Epidermal melanocyte (primary cell): ENCODE measurements at regions not wholly inside any gene's neighbourhood (a gene's known extent, or its start where the extent isn't known, plus 50 kb on each side); places are given as distances from the start of the nearest gene placed in this dataset.

Experiments
- DNase-seq: peaks from one replicate; pipeline ENCODE4 v3.0.0; 2011; ENCODE audit warnings: low spot score; ENCODE audit not compliant: insufficient read length

DNA sequence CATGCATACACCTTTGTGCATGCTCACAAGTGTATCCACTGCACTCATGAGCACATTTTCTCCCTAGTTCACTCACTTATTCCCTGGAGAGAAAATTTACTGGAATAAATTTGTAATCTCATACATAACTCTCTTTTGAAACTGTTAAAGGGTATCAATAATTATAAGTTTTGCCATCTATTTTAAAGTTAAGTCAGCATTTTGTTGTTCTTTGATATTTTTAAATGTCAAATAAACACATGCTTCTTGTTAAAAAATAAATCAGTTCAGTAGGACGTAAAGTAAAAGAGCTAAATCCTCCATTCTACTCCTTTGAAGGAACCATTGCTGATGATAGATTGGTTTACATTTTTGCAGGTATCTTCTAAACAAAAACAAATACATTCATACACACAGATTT is 522.1 kb downstream of the NR4A2 start:
- no peak for DNase-seq

DNA sequence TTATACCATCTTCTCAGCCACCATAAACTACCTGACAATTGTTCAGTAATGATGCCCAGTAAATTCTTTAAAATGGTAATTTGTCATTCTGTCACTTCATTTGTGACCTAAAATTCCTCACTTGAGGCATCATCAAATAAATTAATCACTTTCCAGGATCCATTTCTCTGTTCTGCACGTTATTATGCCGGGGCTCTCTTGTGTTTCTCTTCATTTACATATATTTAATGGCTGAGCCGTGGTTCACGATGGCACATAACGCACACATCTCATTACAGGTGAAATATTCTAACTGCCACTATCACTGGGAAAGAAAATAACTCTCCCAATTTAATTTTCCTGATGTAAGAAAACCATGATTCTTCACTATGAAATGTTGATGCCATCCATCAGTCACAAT is 529.6 kb downstream of the NR4A2 start:
- no peak for DNase-seq

DNA sequence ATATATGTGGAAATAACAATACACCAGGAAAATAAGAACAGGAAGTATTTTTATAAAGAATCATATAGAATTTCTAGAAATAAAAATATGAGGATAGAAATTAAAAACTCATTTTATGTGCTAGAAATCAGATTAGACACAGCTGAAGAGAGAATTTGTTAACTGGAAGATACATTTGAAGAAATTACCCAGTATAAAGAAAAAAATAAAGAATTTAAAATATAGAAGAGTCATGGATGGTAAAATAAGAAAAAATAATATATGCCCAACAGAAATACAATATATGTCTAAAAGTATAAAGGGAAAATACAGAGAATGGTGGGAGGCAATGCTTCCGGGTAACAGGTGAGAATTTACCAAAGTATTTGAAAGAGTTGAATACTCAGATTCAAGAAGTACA is 539.9 kb downstream of the NR4A2 start:
- DNase-seq = no peak

DNA sequence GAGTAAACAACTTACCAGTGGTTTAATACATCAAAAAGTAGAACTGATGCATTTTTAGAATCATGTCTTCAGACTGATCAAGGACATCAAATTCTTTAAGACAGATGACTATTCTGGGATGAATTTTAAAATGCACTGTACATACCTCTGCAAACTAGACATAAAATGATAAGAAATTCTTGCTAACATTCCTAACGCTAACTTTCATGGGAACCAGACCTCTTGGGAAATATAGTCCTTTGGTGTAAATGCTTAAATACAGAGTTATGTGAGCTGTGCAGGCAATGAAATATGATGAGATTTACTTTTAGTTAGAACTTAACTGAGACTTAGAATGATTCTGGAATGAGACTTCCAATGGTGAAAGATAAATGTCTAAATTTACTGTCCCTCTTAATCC is 562.0 kb downstream of the NR4A2 start:
- no peak for DNase-seq

DNA sequence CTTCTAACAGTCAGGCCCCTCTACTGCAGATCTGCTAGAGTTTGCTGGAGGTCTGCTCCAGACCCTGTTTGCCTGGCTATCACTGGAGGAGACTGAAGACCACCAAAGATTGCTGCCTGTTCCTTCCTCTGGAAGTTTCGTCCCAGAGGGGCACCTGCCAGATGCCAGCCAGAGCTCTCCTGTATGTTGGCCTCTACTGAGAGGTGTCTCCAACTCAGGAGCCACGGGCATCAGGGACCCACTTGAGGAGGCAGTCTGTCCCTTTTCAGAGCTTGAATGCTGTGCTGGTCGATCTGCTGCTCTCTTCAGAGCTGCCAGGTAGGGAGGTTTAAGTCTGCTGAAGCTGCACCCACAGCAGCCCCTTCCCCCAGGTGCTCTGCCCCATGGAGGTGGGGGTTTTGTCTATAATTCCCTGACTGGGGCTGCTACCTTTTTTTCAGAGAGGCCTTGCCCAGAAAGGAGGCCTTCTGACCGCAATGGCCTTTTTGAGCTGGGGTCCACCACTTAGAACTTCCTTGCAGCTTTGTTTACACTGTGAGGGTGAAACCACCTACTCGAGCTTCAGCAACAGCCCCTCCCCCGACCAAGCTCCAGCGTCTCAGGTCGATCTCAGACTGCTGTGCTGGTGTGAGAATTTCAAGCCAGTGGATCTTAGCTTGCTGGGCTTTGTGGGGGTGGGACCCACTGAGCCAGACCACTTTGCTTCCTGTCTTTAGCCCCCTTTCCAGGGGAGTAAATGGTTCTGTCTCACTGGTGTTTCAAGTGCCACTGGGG is 566.0 kb downstream of the NR4A2 start:
- no peak for DNase-seq

DNA sequence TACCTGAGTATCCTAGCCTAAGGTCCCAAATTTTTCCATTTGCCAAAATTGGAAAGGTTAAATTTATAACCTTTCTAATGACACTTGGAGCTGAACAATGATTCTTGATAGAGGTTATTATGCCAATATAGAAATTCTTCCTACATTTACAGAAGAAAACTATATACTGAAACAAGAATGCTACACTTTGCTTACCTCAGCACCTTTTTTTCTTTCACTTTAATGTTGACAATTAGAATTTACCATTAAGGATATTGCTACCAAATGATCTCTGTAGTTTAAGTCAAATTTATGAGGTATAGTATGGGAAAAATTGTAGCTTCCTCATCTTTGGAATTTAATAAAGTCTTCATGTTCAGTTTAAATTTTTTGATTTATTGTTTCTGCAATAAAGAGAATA is 577.0 kb downstream of the NR4A2 start:
- DNase-seq = no peak

DNA sequence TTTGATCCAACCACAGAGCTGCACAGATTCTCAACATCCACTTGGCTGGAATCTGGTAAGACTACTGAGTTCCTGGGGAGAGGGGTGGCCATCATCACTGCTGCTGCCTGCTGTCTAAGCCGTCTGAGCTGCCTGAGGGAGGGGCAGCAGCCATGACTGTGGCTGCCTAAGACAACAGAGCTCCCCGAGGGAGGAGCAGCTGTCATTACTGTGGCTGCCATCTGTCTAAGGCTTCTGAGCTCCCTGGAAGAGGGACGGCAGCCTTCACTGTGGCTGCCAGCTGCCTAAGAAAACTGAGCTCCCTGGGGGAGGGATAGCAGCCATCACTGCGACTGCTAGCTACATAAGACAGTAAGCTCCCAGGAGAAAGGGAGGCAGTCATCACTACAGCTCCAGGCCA is 584.4 kb downstream of the NR4A2 start:
- DNase-seq = no peak

DNA sequence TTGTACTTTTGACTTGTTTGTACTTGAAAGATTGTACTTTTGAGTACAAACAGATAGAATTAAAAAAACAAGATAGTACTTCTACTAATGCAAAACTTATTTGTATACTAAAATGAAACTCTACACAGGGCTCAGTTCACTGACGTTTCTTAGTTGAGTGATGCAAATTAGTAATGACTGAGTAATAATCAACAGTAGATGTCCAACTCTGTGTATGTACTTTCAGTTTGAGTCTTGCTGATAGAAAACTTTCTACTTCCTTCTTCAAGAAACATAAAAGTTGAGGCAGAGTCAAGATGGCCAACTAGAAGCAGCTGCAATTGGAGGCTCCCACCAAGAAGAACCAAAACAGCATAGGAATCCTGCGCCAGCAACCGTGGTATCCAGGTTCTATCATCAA is 585.0 kb downstream of the NR4A2 start:
- no peak for DNase-seq

DNA sequence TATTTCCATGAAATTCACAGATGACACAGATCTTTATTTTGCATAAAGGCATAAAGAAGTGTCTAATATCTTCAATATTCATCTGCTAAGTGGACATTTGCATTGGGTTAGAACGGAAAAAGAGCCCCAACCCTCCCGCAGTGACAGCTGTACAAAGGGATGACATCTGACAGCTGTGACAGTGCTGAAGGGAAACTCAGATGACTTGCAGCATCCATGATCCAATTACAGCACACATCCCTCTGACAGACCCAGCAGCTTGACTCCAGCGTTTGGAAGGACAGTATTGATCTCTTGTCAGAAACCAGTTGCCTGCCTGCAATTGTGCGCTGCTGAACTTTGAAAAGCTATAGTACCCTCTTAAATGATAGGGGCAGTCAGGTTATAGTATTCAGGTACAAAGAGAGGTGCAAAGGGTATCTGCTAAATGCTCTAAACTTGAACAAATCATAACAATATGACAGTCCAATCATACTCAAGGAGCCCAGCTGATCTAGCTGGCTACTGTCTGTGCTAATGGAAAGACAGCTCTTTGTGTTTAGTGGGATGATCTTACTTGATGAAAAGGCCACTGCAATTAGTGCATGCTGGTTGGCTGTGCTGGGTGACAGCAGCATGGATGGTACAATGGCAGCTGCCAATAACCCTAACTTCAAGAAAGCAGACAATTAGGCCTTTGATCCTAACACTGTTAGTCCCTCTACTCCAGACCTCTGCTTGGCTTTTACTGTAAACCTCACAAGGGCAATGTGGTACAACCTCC is 599.2 kb downstream of the NR4A2 start:
- DNase-seq = no peak

DNA sequence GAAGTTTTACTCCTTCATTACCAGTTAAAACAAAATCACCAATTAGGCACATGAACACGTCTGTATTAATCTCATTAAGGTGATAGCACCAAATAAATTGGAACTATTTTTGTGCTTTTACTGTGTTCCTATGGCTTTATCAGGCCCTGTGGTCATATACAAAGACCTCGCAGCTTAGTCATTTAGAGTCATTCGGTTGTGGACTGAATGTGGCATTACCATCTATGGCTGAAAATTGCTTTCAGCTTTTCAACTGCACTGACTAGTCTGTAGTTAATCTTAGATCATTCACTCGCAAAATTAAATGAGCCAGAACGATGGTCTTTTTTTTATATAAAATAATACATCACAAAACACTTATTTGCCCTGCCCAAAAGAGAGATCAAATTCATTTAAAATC is 601.7 kb downstream of the NR4A2 start:
- DNase-seq = no peak

DNA sequence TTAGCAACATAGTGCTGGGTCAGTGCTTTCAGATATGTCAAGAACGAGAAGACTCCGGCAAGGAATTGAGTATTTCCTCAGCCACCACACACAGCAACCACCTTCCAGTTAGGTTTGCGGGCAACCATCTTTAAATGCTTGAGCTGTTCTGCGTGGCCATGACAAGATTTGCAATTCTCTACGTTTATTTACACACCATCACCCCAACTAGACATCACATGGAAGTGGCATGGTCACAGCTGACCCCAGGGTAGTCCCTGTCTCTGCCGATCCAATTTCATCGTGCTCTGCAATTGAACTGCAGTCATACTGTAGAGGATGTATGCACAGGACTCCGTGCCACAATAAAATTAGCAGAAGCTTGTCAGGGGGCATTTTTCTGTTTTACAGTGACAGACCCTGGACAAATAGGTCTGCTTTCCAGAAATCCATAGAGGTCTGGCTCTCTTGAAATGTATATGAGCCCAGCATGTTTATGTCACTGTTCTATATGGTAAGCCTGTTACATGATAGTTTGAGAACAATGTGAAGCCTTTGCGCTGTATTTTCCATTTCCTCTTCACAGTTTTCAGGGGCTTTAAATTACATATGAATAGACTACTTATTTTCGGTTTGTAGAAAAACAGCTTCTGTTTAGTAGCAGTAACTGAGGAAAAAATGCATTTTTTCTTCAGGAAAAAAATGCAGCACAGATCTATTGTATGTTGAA is 605.2 kb downstream of the NR4A2 start:
- no peak for DNase-seq

DNA sequence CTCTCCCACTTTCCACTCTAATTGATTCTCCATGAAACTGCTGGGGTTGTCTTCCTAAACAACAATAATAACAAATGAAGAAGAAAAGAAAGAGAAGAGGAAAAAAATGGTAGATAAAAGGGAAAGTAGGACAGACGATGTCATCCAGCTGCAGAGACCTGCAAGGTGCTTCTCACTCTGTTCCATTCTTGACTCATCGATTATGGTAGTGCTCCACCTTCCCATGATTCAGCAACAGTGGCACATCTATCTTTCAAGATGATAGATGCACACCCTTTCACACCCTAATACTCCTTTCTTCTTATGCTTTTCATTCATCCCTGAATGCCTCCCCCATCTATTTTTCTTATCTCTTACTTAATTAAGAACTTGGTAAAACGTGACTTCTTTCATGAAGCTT is 610.2 kb downstream of the NR4A2 start:
- no peak for DNase-seq

DNA sequence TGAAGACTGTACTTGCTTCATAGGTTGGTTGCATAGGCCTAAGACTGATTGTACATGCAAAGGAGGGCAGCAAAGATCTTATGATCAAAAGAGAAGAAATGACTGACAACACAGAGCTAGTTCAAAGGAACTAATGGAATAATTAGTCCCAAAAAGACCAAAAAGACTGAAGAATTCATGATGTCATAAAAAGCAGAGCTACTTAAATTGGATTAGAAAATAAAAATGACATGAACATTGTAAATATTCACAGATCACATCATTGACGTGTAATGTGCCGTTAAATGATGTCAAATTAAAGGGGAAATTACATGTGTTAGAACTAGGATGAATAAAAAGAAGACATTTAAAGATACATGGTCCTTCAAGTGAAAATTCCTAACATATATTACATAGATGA is 616.8 kb downstream of the NR4A2 start:
- DNase-seq = no peak

DNA sequence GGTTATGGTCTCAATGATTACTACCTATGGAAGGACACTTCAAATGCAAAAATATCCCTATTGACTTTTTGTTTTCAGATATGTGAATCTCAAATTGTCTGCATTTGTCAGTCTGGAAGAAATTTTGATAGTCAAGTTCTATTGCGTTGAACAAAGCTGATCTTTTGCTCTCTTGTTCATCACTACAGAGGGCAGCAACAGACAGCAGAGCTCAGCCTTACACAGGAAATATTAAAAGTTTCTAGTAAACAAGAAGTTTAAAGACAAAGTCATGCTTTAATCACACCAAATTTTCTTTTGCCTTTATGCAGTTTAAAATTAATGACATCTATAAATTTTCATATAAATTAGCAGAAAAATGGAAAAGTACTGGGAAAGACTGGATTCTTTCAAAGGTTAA is 617.5 kb downstream of the NR4A2 start:
- DNase-seq = no peak

DNA sequence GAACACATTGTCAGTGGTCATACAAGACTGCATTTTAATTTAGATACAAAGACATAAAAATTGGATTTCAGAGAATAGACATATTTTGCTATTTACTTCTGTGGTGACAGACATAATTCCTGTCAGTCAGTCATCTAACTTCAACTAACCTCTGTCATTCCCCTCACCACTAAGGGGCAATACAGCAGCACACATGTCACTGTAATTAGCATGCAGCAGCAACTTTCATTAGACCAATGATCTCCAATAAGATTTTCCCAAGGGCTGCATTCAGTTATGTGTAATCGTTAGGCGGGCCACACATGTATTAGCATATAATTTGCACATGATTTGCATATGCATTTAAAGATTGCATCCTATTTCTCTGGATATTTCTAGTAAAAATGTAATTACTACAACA is 624.5 kb downstream of the NR4A2 start:
- DNase-seq = no peak

DNA sequence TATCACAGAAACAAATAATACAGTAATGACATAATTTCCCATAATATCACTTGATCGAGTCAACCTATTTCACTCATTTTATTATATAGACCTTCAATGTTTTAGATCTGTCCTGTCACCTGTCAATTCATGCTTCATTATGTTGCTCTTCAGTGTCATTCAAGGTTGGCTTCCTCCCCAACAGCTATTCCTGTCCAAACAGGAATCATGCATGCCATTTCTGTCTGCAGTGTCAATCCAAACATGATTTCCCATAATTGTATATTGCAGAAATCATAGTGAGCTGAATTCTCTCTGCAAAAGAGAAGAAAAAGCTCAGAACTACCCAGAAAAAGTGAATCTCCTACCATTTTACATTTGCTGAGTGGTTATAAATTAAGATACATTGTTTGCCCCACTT is 628.6 kb downstream of the NR4A2 start:
- no peak for DNase-seq

DNA sequence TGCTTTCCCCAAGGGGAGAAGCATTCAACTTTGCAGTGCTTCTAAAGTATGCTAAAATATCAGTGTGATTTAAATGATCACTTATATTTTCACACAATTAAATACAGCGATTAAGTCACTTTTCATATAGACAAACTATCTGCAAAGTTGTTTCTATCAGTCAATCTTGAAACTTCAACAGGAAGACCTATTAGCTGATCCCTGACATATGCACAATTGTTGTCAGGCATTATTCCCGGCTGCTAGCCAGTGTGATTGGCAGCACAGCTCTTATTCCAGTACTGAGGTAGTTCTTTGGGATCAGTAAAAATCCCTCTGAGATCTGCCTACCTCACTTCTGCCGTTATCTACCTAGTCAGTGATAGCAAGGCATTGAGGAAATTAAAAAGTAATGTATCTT is 629.5 kb downstream of the NR4A2 start:
- no peak for DNase-seq

DNA sequence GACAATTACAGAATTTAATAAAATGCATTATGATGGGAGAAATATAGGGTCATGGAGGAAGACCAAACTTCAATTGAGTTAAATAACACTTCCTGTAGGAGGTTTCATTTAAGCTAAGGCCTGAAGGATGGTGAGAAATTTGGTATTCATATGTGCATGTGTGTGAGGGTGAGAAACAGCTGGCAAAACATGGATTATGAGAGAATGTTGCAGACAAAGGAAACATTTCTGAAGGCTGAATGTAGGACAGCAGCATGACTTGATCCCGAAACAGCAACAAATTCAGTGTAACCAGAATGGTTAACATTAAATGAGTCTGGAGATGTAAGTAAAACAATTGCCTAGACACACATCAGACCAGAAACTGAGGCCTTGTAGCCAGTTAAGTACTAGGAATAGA is 630.8 kb downstream of the NR4A2 start:
- no peak for DNase-seq

DNA sequence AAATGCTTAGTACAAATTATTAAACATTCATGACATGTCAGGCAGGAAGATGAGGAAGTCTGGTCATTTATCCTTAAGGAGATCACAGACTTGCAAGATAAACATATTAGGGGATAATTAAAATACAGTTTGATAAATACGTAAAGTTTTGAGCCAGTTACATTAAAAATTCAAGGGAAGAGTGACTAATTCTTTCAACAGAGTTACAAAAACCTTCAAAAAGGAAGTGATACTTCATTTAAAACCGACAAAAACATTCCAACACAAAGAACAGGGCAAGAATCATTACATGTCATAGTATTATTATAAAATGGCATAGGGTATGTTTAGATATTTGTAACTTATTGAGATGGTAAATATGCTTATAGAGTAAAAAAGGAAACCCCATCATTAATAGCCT is 636.0 kb downstream of the NR4A2 start:
- no peak for DNase-seq

DNA sequence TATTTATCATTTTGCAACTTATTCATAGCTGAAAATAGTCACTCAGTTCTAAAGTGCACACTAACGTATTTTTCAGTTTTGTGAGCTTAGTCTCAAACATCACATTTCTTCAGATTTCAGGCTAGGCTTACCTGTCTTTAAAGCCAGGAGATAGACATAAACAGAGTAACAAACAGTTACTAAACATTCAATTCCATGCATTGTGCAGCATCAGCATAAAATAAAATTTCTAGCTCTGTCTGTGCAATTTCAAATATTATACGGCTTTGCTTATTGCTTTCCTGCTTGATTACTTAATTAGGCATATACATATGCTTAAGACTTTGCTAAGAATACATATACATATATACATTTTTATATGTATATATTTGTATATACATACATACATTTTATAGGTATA is 637.0 kb downstream of the NR4A2 start:
- DNase-seq = no peak

DNA sequence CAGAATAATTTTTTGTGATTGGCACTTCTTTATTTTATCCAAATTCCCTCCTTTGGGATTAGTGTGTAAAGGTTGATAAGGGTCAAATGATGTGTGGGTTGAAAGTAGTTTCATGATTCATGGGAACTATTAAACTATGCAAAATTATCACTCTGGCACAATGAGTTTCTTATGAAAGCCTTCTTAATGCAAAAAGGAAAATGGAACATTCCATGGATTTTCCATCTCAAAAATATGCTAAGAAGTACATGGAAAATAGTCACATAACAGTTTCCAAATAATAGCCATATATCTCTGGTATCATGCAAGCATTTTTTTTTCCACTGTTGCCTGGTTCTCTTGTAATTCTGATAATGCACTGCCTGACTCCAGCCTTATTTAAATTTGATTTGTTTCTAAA is 639.7 kb downstream of the NR4A2 start:
- DNase-seq = no peak

DNA sequence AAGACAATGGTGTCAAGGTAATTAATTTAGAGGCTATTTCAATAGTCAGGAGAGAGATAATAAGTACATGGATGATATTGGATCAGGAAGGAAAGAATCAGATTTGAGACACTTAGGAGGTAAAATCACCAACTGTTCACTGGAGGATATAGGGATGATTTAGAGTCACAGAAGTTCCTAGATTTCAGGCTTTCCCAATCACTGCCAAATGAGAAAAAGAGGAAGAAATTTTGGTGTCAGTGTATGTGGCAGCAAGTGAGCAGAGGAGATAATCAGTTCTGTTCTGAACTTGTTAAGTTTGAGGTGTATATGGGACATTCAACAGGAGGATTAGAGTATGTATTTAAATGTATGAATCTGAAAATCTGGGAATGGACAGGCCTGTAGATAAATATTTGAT is 640.4 kb downstream of the NR4A2 start:
- no peak for DNase-seq

DNA sequence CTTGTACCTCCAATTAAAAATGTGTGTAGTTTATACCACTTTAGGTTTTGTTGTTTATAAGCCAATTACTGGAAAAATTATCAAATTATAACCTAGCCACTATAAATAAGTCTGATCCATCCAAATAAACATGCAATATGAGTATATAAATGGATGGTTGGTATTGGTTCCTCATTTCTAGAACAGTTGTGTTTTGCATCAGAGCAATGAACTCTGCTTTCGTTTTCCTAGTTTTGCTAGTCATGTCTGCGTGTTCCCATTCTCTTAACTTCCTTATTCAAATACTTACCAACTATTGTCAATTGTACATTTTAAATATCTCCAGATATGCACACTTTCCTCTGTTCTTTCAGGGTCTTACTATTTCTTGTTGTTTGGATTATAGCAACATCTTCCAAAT is 641.7 kb downstream of the NR4A2 start:
- no peak for DNase-seq
